Erythroblast (primary cell): ENCODE measurements at regions not wholly inside any gene's neighbourhood (a gene's known extent, or its start where the extent isn't known, plus 50 kb on each side); places are given as distances from the start of the nearest gene placed in this dataset.

Source experiments
- GATA1 ChIP-seq: IDR thresholded peaks from 2 replicates; pipeline ENCODE4 v1.6.1; 2011; ENCODE audit warnings: low read depth, mild to moderate bottlenecking, control low read depth, low read length, moderate library complexity
- POLR2A ChIP-seq: IDR thresholded peaks from 2 replicates; pipeline ENCODE4 v1.6.1; 2011; ENCODE audit warnings: mild to moderate bottlenecking, low read length

DNA sequence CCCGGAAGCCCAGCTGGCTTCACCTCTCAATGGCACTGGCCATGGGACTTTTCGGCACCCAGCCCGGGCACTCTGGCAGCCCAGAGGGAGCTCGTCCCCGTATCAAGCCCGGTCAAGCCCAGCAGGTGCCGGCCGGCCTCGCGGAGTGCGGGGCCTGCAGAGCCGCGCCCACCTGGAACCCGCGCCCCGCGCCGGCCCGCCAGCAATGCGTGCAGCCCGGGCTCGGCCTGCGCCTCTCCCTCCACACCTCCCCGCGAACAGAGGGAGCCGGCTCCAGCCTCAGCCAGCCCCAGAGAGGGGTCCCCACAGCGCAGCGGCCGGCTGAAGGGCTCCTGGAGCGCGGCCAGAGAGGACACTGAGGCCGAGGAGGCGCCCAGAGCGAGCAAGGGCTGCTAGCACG, 133.6 kb upstream of the FRG1 start:
- TF ChIP-seq POLR2A (no peak), GATA1 (no peak)
